ENCODE measurements at regions not wholly inside any gene's neighbourhood (a gene's known extent, or its start where the extent isn't known, plus 50 kb on each side); places are given as distances from the start of the nearest gene placed in this dataset.

- Histone ChIP-seq H3K4me1 (no peaks in the 10 kb centered on the region), H3K36me3 (no peaks in the 10 kb centered on the region), H3K9me3 (no peaks in the 10 kb centered on the region), H3K27me3 (no peaks in the 10 kb centered on the region), H3K4me3 (no peak overlapping the region), H3K27ac (no peak overlapping the region)
- no peak for TF ChIP-seq CTCF (IDR thresholded peaks at IDR 0.05)
- intact Hi-C loops (cut with DNase I) = no loop called here
- no peak for DNase-seq (ENCODE audit: low spot score in 2 of 2)
These were observed 475.9 kb downstream of the GABRG2 start for GRCh38 chr5:162543437-162543836.

DNA sequence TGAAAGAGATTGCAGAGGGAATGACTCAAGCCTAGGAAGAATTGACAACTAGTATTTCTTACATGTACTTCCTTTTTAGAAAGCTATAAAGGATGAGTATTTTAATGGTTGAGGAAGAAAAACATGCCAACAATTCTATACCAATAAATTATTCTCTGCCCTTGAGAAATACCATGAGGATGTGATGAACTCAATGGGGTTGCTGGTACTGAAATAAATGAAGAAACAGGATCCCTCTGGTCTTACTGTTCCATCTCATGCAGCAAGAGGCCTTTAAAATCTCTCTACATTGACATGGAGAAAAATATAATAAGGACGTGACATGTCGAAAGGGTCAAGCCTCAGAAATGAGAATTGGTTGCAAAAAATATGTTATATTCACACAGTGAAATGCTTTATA, 477.3 kb downstream of the GABRG2 start:
- Histone ChIP-seq H3K4me1 (no peaks in the 10 kb centered on the region), H3K9me3 (no peaks in the 10 kb centered on the region), H3K4me3 (no peak overlapping the region), H3K27me3 (no peaks in the 10 kb centered on the region), H3K27ac (no peak overlapping the region), H3K36me3 (no peaks in the 10 kb centered on the region)
- DNase-seq (ENCODE audit: low spot score in 2 of 2) = no peak
- intact Hi-C loops (cut with DNase I) = no loop called here
- no peak for TF ChIP-seq CTCF (IDR thresholded peaks at IDR 0.05)

DNA sequence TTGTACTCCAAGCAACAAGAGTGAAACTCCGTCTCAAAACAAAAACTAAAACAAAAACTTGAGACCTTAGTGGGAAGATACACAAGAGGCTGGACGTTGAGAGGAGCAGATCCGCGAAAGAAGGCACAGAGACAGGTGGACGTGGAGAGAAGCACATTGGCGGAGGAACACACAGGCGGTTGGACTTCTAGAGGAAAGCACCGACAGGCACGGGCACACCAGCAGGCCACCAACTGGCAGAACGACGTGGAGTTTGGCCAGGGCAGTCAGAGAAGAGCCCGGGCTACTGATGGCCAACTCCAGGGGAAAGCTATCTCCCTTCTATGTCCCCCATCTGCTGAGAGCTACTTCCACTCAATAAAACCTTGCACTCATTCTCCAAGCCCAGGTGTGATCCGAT, 482.7 kb downstream of the GABRG2 start:
- H3K9me3 ChIP-seq = peaks cover 0 to 3% of the 10 kb centered on the region in 2 donors
- no peaks in the 10 kb centered on the region for H3K27me3 ChIP-seq
- H3K4me3 ChIP-seq = no peak overlapping the region
- DNase-seq (ENCODE audit: low spot score in 2 of 2) = no peak
- TF ChIP-seq CTCF (IDR thresholded peaks at IDR 0.05) = no peak
- H3K27ac ChIP-seq = no peak overlapping the region
- intact Hi-C loops (cut with DNase I) = no loop called here
- H3K36me3 ChIP-seq = no peaks in the 10 kb centered on the region
- H3K4me1 ChIP-seq = no peaks in the 10 kb centered on the region

GRCh38 chr5:162558120-162558519, 490.5 kb downstream of the GABRG2 start:
- no peaks in the 10 kb centered on the region for H3K4me1 ChIP-seq
- DNase-seq (ENCODE audit: low spot score in 2 of 2) = no peak
- intact Hi-C loops (cut with DNase I) = no loop called here
- TF ChIP-seq CTCF (IDR thresholded peaks at IDR 0.05) = no peak
- H3K27ac ChIP-seq = no peak overlapping the region
- H3K9me3 ChIP-seq = no peaks in the 10 kb centered on the region
- H3K36me3 ChIP-seq = no peaks in the 10 kb centered on the region
- no peaks in the 10 kb centered on the region for H3K27me3 ChIP-seq
- no peak overlapping the region for H3K4me3 ChIP-seq

- no peaks in the 10 kb centered on the region for H3K4me1 ChIP-seq
- H3K4me3 ChIP-seq = no peak overlapping the region
- DNase-seq (ENCODE audit: low spot score in 2 of 2) = no peak
- no peaks in the 10 kb centered on the region for H3K36me3 ChIP-seq
- TF ChIP-seq CTCF (IDR thresholded peaks at IDR 0.05) = no peak
- intact Hi-C loops (cut with DNase I) = no loop called here
- H3K27me3 ChIP-seq = no peaks in the 10 kb centered on the region
- H3K9me3 ChIP-seq = no peaks in the 10 kb centered on the region
- H3K27ac ChIP-seq = no peak overlapping the region
These were observed 500.1 kb downstream of the GABRG2 start for GRCh38 chr5:162567644-162568043.

GRCh38 chr5:162573758-162574157, 506.2 kb downstream of the GABRG2 start:
- H3K4me3 ChIP-seq = no peak overlapping the region
- H3K27me3 ChIP-seq = no peaks in the 10 kb centered on the region
- TF ChIP-seq CTCF (IDR thresholded peaks at IDR 0.05) = no peak
- DNase-seq (ENCODE audit: low spot score in 2 of 2) = no peak
- H3K36me3 ChIP-seq = no peaks in the 10 kb centered on the region
- H3K4me1 ChIP-seq = no peaks in the 10 kb centered on the region
- H3K27ac ChIP-seq = no peak overlapping the region
- H3K9me3 ChIP-seq = no peaks in the 10 kb centered on the region
- intact Hi-C loops (cut with DNase I) = no loop called here
